OCI-LY3 (cell line): ENCODE measurements at regions not wholly inside any gene's neighbourhood (a gene's known extent, or its start where the extent isn't known, plus 50 kb on each side); places are given as distances from the start of the nearest gene placed in this dataset.

Experiments used
- H2AFZ ChIP-seq: fragments of 200-600, 300-600 bp; shearing (Covaris generic); 2 replicates; pipeline ENCODE4 v1.6.0; 2014; ENCODE audit warnings: antibody characterized with exemption, low read depth, low read length
- H3K27ac ChIP-seq: fragments of 200-600, 300-600 bp; sonication (generic); 2 replicates; pipeline ENCODE4 v1.5.1; 2014; ENCODE audit warnings: mild to moderate bottlenecking, low read length, moderate library complexity, mixed read lengths
- H3K27me3 ChIP-seq: fragments of 200-600, 300-600 bp; sonication (generic); 2 replicates; pipeline ENCODE4 v1.6.1; 2014; ENCODE audit warnings: low read depth, low read length, mixed read lengths
- H3K36me3 ChIP-seq: fragments of 200-600, 300-600 bp; sonication (generic); replicated peaks from 2 replicates; pipeline ENCODE3; 2014; ENCODE audit warnings: low read depth, low read length, mixed read lengths
- H3K4me1 ChIP-seq: fragments of 300-600, 200-600 bp; sonication (generic); 2 replicates; pipeline ENCODE4 v1.6.1; 2014; ENCODE audit warnings: low read length, mixed read lengths
- H3K4me2 ChIP-seq: fragments of 200-600, 300-600 bp; sonication (generic); 2 replicates; pipeline ENCODE4 v1.6.1; 2014; ENCODE audit warnings: low read length, mixed read lengths
- H3K4me3 ChIP-seq: fragments of 300-600, 200-600 bp; sonication (generic); 2 replicates; pipeline ENCODE4 v1.5.1; 2014; ENCODE audit warnings: antibody characterized with exemption, mild to moderate bottlenecking, low read length, moderate library complexity
- H3K79me2 ChIP-seq: fragments of 300-600, 200-600 bp; shearing (Covaris generic); 2 replicates; pipeline ENCODE4 v1.6.1; 2014; ENCODE audit warnings: mild to moderate bottlenecking, low read length, mixed read lengths
- H3K9ac ChIP-seq: fragments of 300-600, 200-600 bp; shearing (Covaris generic); 2 replicates; pipeline ENCODE4 v1.6.0; 2014; ENCODE audit warnings: mild to moderate bottlenecking, low read length, moderate library complexity
- H3K9me3 ChIP-seq: fragments of 200-600, 300-600 bp; shearing (Covaris generic); 2 replicates; pipeline ENCODE4 v1.6.1; 2014; ENCODE audit warnings: low read length, mixed read lengths; ENCODE audit not compliant: insufficient read depth
- H4K20me1 ChIP-seq: fragments of 200-600, 300-600 bp; sonication (generic); 2 replicates; pipeline ENCODE4 v1.6.1; 2016; ENCODE audit warnings: low read length, mixed read lengths; ENCODE audit not compliant: insufficient read depth
- CTCF ChIP-seq: fragments of 200-600, 300-600 bp; sonication (generic); IDR thresholded peaks from 2 replicates; pipeline ENCODE4 v1.5.1; 2014; ENCODE audit warnings: antibody characterized with exemption, low read length, low read depth
- EZH2phosphoT487 ChIP-seq: fragments of 200-600 bp; shearing (Covaris generic); IDR thresholded peaks from 2 replicates; pipeline ENCODE4 v1.6.1; 2018; ENCODE audit warnings: antibody characterized with exemption, mixed run types, low read depth

DNA sequence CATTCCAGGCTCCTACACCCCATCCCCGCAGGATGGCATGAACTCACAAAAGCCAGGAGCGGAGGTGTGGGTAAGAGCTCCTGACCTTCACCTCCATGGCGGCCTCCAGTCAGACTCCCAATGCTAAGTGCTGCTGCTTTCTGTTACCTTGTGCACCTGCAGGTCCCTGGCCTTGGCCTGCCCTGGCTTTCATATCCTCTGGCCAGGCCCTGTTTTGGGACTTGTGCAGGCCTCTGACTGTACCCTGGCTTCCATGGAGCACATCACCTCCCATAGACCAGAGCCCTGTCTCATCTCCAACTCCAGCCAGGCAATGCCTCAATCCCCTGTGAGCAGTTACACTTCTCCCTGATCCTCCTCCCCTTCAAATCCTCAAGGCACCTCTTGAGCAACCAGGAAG lies 124.5 kb downstream of the MED10 start:
- no peak overlapping the region for H2AFZ ChIP-seq

DNA sequence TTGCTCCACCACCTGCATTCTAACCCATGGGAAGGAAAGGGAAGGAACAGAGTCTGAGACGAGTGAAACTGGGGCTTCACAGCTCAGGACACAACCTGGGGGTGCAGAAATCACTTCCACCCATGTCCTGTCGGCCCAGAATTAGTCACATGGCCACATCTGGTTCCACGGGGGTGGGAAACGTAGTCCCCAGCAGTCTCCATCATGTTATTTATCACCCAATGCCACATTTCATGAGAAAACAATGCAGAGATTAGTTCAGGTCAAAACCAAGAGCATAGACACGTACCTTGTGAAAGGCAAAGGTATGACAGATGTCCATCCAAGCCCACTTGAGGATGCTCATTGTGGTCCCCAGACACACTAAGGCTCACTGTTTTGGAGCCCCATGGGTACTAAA lies 125.1 kb downstream of the MED10 start:
- Histone ChIP-seq H3K4me2 (no peak overlapping the region), H3K4me1 (no peaks in the 10 kb centered on the region), H4K20me1 (no peaks in the 10 kb centered on the region), H3K79me2 (no peaks in the 10 kb centered on the region), H3K27ac (no peak overlapping the region), H3K4me3 (no peak overlapping the region), H3K36me3 (no peaks in the 10 kb centered on the region), H3K27me3 (no peaks in the 10 kb centered on the region), H2AFZ (no peak overlapping the region), H3K9me3 (no peaks in the 10 kb centered on the region), H3K9ac (no peak overlapping the region)
- TF ChIP-seq EZH2phosphoT487 (no peak), CTCF (no peak)

More for the DNA sequence above, 124.5 kb downstream of the MED10 start:
- no peaks in the 10 kb centered on the region for H4K20me1 ChIP-seq
- no peaks in the 10 kb centered on the region for H3K79me2 ChIP-seq
- no peak overlapping the region for H3K4me3 ChIP-seq
- H3K27me3 ChIP-seq = no peaks in the 10 kb centered on the region
- no peak overlapping the region for H3K4me2 ChIP-seq
- H3K27ac ChIP-seq = no peak overlapping the region
- no peaks in the 10 kb centered on the region for H3K36me3 ChIP-seq
- TF ChIP-seq EZH2phosphoT487 (no peak), CTCF (no peak)
- no peak overlapping the region for H3K9ac ChIP-seq
- no peaks in the 10 kb centered on the region for H3K9me3 ChIP-seq
- no peaks in the 10 kb centered on the region for H3K4me1 ChIP-seq

DNA sequence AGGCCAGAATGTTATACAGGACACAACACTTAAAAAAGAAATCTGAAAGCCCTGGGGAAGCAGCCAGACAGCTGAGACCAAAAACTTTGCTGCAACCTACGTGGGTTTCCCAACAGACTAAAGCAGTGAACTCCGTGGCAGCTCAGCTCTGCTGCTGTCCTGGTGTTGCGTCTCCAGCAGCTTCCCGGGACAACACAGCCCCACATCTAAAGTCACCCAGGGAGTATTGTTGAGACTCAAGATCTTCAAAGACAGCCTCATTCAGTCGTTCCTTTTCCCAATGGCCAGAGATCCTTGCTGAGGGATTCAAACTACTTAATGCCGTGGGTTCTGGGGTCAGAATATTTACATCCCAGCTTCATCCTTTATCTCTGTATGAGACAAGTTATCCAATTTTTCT lies 125.8 kb downstream of the MED10 start:
- Histone ChIP-seq H2AFZ (no peak overlapping the region), H3K9me3 (no peaks in the 10 kb centered on the region), H4K20me1 (no peaks in the 10 kb centered on the region), H3K27ac (no peak overlapping the region), H3K9ac (no peak overlapping the region), H3K79me2 (no peaks in the 10 kb centered on the region), H3K36me3 (no peaks in the 10 kb centered on the region), H3K27me3 (no peaks in the 10 kb centered on the region), H3K4me3 (no peak overlapping the region), H3K4me2 (no peak overlapping the region), H3K4me1 (no peaks in the 10 kb centered on the region)
- TF ChIP-seq EZH2phosphoT487 (no peak), CTCF (no peak)

DNA sequence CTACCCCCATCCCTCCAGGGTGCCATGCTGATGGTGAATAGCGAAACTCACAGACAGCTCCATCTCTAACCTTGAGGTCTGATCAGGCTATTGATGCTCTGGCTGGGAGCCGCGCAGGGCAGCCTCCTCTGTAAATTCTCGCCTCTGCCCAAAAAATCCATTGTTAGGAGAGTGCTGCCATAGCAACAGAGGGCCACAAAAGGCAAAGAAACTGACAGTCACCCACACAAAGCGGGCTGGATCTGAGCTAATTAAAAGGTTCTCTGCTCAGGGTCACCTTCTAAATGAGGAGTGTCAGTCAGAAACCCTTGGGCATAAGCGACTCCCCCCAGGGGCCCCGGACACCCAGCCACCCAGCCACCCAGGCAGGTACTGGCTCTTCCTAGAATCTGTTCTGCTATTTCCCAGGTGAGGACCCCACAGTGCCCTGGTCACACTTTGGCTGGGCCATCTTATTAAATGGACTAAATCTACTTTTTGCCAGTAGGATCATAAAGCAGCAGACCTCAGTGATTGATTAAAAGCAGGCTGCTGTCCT lies 126.7 kb downstream of the MED10 start:
- Histone ChIP-seq H3K9me3 (no peaks in the 10 kb centered on the region), H3K4me3 (no peak overlapping the region), H2AFZ (no peak overlapping the region), H3K4me2 (no peak overlapping the region), H4K20me1 (no peaks in the 10 kb centered on the region), H3K79me2 (no peaks in the 10 kb centered on the region), H3K4me1 (no peaks in the 10 kb centered on the region), H3K27ac (no peak overlapping the region), H3K27me3 (no peaks in the 10 kb centered on the region), H3K36me3 (no peaks in the 10 kb centered on the region), H3K9ac (no peak overlapping the region)
- TF ChIP-seq CTCF (no peak), EZH2phosphoT487 (no peak)
